ENCODE measurements at regions not wholly inside any gene's neighbourhood (a gene's known extent, or its start where the extent isn't known, plus 50 kb on each side); places are given as distances from the start of the nearest gene placed in this dataset.

GRCh38 chr14:96953087-96953874 lies 156.1 kb downstream of the VRK1 start:
- Histone ChIP-seq H3K9me3 (ENCODE audit: control insufficient read depth, insufficient read depth, low read depth, low read length) (no peaks in the 10 kb centered on the region), H3K36me3 (ENCODE audit: control insufficient read depth in 2 of 2, insufficient read depth in 1 of 2, low read length in 2 of 2) (no peaks in the 10 kb centered on the region), H3K4me1 (ENCODE audit: control insufficient read depth, insufficient read depth, low read length) (no peaks in the 10 kb centered on the region), H3K27ac (ENCODE audit: extremely low read depth, low read depth, low read length) (no peak overlapping the region), H3K4me3 (ENCODE audit: low read depth, low read length) (no peak overlapping the region)
- ChIA-PET CTCF (no interaction called here), POLR2A (no interaction called here)
- TF ChIP-seq ZNF398 (tag by site-specific recombination; IDR thresholded peaks at IDR 0.05) (no peak), ZNF416 (tag by site-specific recombination; IDR thresholded peaks at IDR 0.05) (no peak)

- Histone ChIP-seq H3K4me1 (ENCODE audit: control insufficient read depth, insufficient read depth, low read length) (no peaks in the 10 kb centered on the region), H3K4me3 (ENCODE audit: low read depth, low read length) (no peak overlapping the region), H3K27ac (ENCODE audit: extremely low read depth, low read depth, low read length) (no peak overlapping the region), H3K36me3 (ENCODE audit: control insufficient read depth in 2 of 2, insufficient read depth in 1 of 2, low read length in 2 of 2) (no peaks in the 10 kb centered on the region), H3K9me3 (ENCODE audit: control insufficient read depth, insufficient read depth, low read depth, low read length) (no peaks in the 10 kb centered on the region)
- CTCF ChIA-PET, result no interaction called here
- no peak for TF ChIP-seq ZNF223 (tag by site-specific recombination; IDR thresholded peaks at IDR 0.05)
- no peak for TF ChIP-seq ZNF266 (tag by site-specific recombination; IDR thresholded peaks at IDR 0.05; ENCODE audit: low read depth)
- POLR2A ChIA-PET, result no interaction called here
These were observed 156.6 kb downstream of the VRK1 start for GRCh38 chr14:96953875-96954185.

GRCh38 chr14:96956464-96957239 lies 159.5 kb downstream of the VRK1 start:
- POLR2A ChIA-PET, result no interaction called here
- TF ChIP-seq ZNF23 (tag by site-specific recombination; IDR thresholded peaks at IDR 0.05; ENCODE audit: borderline replicate concordance) (0 out of 2 replicates have a peak, but pooled peaks have one; percentile 33), SP2 (tag by site-specific recombination; IDR thresholded peaks at IDR 0.05) (no peak), ZBTB17 (tag by site-specific recombination; IDR thresholded peaks at IDR 0.05) (peak; percentile 55; the same call in 1 of the 2 replicates), ZNF747 (tag by site-specific recombination; IDR thresholded peaks at IDR 0.05) (no peak)
- Histone ChIP-seq H3K36me3 (ENCODE audit: control insufficient read depth in 2 of 2, insufficient read depth in 1 of 2, low read length in 2 of 2) (no peaks in the 10 kb centered on the region), H3K4me1 (ENCODE audit: control insufficient read depth, insufficient read depth, low read length) (no peaks in the 10 kb centered on the region), H3K27ac (ENCODE audit: extremely low read depth, low read depth, low read length) (no peak overlapping the region), H3K9me3 (ENCODE audit: control insufficient read depth, insufficient read depth, low read depth, low read length) (no peaks in the 10 kb centered on the region), H3K4me3 (ENCODE audit: low read depth, low read length) (no peak overlapping the region)
- CTCF ChIA-PET, result interaction anchor here (0.5 kb wide), 1 partner anchor 16 kb away, joined by 3 read pairs; no protein-coding TSS in a partner anchor

GRCh38 chr14:96958057-96958456 lies 160.9 kb downstream of the VRK1 start:
- POLR2A ChIA-PET, result no interaction called here
- no peaks in the 10 kb centered on the region for H3K4me1 ChIP-seq (ENCODE audit: control insufficient read depth, insufficient read depth, low read length)
- CTCF ChIA-PET, result no interaction called here
- no peaks in the 10 kb centered on the region for H3K36me3 ChIP-seq (ENCODE audit: control insufficient read depth in 2 of 2, insufficient read depth in 1 of 2, low read length in 2 of 2)
- no peaks in the 10 kb centered on the region for H3K9me3 ChIP-seq (ENCODE audit: control insufficient read depth, insufficient read depth, low read depth, low read length)
- H3K27ac ChIP-seq (ENCODE audit: extremely low read depth, low read depth, low read length), result no peak overlapping the region
- no peak overlapping the region for H3K4me3 ChIP-seq (ENCODE audit: low read depth, low read length)
- TF ChIP-seq ZNF324 (tag by site-specific recombination; IDR thresholded peaks at IDR 0.05) (no peak), ZNF530 (tag by site-specific recombination; IDR thresholded peaks at IDR 0.05; ENCODE audit: low read depth) (no peak), ZBTB48 (tag by site-specific recombination; IDR thresholded peaks at IDR 0.05) (no peak), ZNF645 (tag by site-specific recombination; IDR thresholded peaks at IDR 0.05) (no peak), ZNF624 (tag by site-specific recombination; IDR thresholded peaks at IDR 0.05) (no peak), ZBTB1 (tag by site-specific recombination; IDR thresholded peaks at IDR 0.05) (no peak), KLF8 (tag by site-specific recombination; IDR thresholded peaks at IDR 0.05) (no peak), PRDM4 (tag by site-specific recombination; IDR thresholded peaks at IDR 0.05) (no peak), ZFP41 (tag by site-specific recombination; IDR thresholded peaks at IDR 0.05; ENCODE audit: borderline replicate concordance) (no peak), ZNF514 (tag by site-specific recombination; IDR thresholded peaks at IDR 0.05) (no peak), ZNF664 (tag by site-specific recombination; IDR thresholded peaks at IDR 0.05) (no peak), ZNF157 (tag by site-specific recombination; IDR thresholded peaks at IDR 0.05) (no peak), ZNF692 (tag by site-specific recombination; IDR thresholded peaks at IDR 0.05) (no peak)
